Esophagus squamous epithelium (tissue), 4 donors: ENCODE measurements at regions not wholly inside any gene's neighbourhood (a gene's known extent, or its start where the extent isn't known, plus 50 kb on each side); places are given as distances from the start of the nearest gene placed in this dataset.

Experiments used
- CTCF ChIP-seq, 6 experiments: fragments of 450-650 bp in 4 of 6; fragments of 200-600 bp in 2 of 6; sonication (generic) in 2 of 6; IDR thresholded peaks; one replicate each; pipeline ENCODE4 v1.5.1; 2016 to 2019; ENCODE audit warnings: antibody characterized with exemption in 6 of 6, mild to moderate bottlenecking in 4 of 6, moderate library complexity in 4 of 6
- POLR2A ChIP-seq, 4 donors: fragments of 450-650 bp; IDR thresholded peaks; one replicate each; pipeline ENCODE4 v1.6.1; 2017; ENCODE audit warnings: antibody characterized with exemption in 4 of 4, mild to moderate bottlenecking in 4 of 4, moderate library complexity in 3 of 4

GRCh38 chr10:76729841-76730487, 907.6 kb downstream of the KCNMA1 start:
- TF ChIP-seq CTCF (IDR thresholded peaks at IDR 0.05) (no peak), POLR2A (IDR thresholded peaks at IDR 0.05) (no peak)
